Skeletal muscle tissue (tissue), 3 donors: ENCODE measurements at regions not wholly inside any gene's neighbourhood (a gene's known extent, or its start where the extent isn't known, plus 50 kb on each side); places are given as distances from the start of the nearest gene placed in this dataset.
"Not testable (repeated sequence)": the region's sequence is repeated elsewhere in the genome, so short reads cannot be mapped to it uniquely, and the experiment has no call there.

Experiments
- H3K27ac ChIP-seq: one replicate; pipeline ENCODE4 v1.7.0; 2013; ENCODE audit warnings: mild to moderate bottlenecking, low read depth, low read length, inconsistent platforms
- H3K27me3 ChIP-seq, 3 donors: one replicate each; pipeline ENCODE4 v1.7.0; 2013; ENCODE audit warnings: low read length in 3 of 3; ENCODE audit not compliant: control insufficient read depth in 3 of 3, insufficient read depth in 3 of 3
- H3K36me3 ChIP-seq, 3 donors: one replicate each; pipeline ENCODE4 v1.7.0; 2013; ENCODE audit warnings: low read length in 3 of 3; ENCODE audit not compliant: control insufficient read depth in 3 of 3, insufficient read depth in 3 of 3
- H3K4me1 ChIP-seq, 3 donors: one replicate each; pipeline ENCODE4 v1.7.0; 2013; ENCODE audit warnings: low read length in 3 of 3, mild to moderate bottlenecking in 3 of 3; ENCODE audit not compliant: control insufficient read depth in 3 of 3, insufficient read depth in 3 of 3
- H3K4me3 ChIP-seq, 3 donors: one replicate each; pipeline ENCODE4 v1.7.0; 2013; ENCODE audit warnings: low read length in 3 of 3
- H3K9ac ChIP-seq, 3 donors: one replicate each; pipeline ENCODE4 v1.7.0; 2013; ENCODE audit warnings: low read length in 3 of 3, mild to moderate bottlenecking in 3 of 3, moderate library complexity in 2 of 3, low read depth in 1 of 3
- H3K9me3 ChIP-seq, 3 donors: one replicate each; pipeline ENCODE4 v1.7.0; 2013; ENCODE audit warnings: low read length in 3 of 3; ENCODE audit not compliant: control insufficient read depth in 3 of 3
- donor health status: Osteomylitis.

DNA sequence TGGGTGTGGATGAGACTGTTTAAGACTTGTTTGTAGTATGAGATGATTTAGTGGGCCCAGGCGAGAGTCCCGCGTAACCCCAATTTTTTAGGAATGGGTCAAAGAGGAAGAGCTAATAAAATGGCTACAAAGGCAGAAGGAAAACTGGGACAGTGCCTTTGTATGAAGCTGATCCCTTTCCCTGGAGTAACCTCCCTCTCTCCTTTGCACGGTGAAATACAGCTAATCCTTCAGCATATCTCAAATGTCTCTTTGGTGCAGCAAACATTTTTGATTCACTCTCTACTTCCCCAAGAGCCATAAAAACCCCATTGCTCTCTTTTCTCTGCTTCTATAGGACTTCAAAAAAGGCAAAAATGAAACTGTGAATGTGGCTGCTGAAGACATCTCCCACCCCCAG is 473.8 kb downstream of the KLF5 start:
- H3K4me3 ChIP-seq, result no peak overlapping the region
- no peaks in the 10 kb centered on the region for H3K36me3 ChIP-seq
- H3K27me3 ChIP-seq, result no peaks in the 10 kb centered on the region
- H3K9ac ChIP-seq, result no peak overlapping the region
- peaks cover 0 to 1% (median 0%) of the 10 kb centered on the region in 3 donors for H3K9me3 ChIP-seq
- peaks cover 0 to 19% (median 12%) of the 10 kb centered on the region in 3 donors for H3K4me1 ChIP-seq
- peak overlapping the region; percentile 80 for H3K27ac ChIP-seq

DNA sequence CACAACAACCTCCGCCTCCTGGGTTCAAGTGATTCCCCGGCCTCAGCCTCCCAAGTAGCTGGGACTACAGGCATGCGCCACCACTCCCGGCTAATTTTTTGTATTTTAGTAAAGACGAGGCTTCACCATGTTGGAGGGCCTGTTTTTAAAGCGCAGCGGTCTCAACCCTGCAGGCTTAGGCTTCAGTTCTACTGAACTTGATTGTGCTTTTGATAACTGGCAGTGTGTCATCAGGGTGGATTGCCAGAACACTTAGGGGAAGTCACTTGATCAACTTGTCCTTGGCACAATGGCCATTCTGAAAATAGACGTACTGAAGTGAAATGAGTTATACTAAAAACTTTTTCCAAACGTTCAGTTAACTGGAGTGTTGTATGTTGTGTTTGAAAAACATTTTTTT is 472.2 kb downstream of the KLF5 start:
- peak overlapping the region; percentile 80 for H3K27ac ChIP-seq
- no peak overlapping the region for H3K4me3 ChIP-seq
- peaks cover 0 to 15% (median 12%) of the 10 kb centered on the region in 3 donors for H3K4me1 ChIP-seq
- H3K9me3 ChIP-seq, result peaks cover 0 to 1% (median 0%) of the 10 kb centered on the region in 3 donors
- no peaks in the 10 kb centered on the region for H3K27me3 ChIP-seq
- H3K9ac ChIP-seq, result no peak overlapping the region
- H3K36me3 ChIP-seq, result no peaks in the 10 kb centered on the region

DNA sequence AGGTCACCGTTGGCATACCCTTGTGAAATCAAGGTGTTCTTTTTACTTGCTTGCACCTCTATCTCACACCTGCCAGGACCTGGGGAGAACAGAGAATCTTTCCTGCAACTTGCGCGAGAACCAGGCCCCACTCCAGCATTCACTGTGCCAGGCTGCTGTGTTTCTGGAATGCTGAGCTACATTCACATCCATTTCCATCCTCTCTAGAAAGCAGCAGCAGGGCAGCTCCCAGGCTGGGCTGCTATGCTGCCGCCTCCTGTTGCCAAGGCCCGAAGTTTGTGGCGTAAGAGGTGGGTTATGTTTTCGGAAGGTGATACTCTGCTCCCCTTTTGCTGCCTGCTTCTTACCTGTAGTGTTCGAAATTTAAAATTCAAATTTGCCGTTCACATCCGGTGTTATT is 464.1 kb downstream of the KLF5 start:
- Histone ChIP-seq H3K36me3 (no peaks in the 10 kb centered on the region), H3K4me3 (no peak overlapping the region), H3K27ac (no peak overlapping the region), H3K9me3 (no peaks in the 10 kb centered on the region), H3K4me1 (peaks cover 0 to 4% (median 0%) of the 10 kb centered on the region in 3 donors), H3K27me3 (no peaks in the 10 kb centered on the region), H3K9ac (no peak overlapping the region)

DNA sequence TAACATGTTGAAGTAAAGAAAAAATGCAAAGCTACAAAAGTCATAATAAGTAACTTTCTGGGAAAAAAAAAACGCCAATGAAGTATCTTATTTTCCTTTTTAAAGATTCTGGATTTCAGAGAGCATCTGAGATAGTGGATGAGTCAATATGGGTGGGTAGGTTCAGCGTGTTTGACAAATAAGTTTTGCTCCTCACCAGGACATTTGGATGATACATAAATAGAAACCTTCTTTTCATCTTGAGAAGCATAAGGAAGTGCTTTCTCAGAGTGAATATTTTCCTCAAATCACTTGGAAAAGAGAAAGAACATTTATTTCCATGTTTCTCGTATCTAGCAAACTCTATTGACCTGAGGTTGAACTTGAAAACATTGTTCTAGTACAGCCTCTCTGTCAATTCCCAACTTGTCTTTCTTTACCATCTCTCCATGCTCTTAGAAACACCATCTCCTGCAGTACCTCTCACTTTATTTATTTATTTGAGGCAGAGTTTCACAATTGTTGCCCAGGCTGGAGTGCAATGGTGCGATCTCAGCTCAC is 463.2 kb downstream of the KLF5 start:
- Histone ChIP-seq H3K27ac (no peak overlapping the region), H3K4me3 (no peak overlapping the region), H3K4me1 (peaks cover 0 to 4% (median 0%) of the 10 kb centered on the region in 3 donors), H3K27me3 (no peaks in the 10 kb centered on the region), H3K9ac (no peak overlapping the region), H3K9me3 (no peaks in the 10 kb centered on the region), H3K36me3 (no peaks in the 10 kb centered on the region)

DNA sequence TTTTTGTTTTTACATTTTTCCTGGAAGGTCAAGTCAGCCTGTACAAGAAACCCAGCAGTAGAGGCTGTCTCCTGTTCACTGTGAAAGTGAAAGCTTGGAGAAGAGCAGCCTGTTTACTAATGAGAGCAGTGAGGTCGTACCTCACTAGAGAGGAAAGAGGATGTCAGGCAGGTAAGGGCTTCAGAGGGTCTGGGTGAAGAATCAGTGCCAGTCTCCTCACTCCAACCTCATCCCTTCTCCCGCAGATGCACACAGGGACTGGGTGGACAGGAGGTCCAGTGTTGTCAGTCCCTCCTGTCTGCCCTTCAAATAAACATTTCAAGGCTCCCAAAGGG is 462.5 kb downstream of the KLF5 start:
- H3K9ac ChIP-seq, result no peak overlapping the region
- H3K9me3 ChIP-seq, result no peaks in the 10 kb centered on the region
- H3K4me1 ChIP-seq, result peaks cover 0 to 4% (median 0%) of the 10 kb centered on the region in 3 donors
- H3K27me3 ChIP-seq, result no peaks in the 10 kb centered on the region
- H3K36me3 ChIP-seq, result no peaks in the 10 kb centered on the region
- no peak overlapping the region for H3K4me3 ChIP-seq
- H3K27ac ChIP-seq, result no peak overlapping the region

DNA sequence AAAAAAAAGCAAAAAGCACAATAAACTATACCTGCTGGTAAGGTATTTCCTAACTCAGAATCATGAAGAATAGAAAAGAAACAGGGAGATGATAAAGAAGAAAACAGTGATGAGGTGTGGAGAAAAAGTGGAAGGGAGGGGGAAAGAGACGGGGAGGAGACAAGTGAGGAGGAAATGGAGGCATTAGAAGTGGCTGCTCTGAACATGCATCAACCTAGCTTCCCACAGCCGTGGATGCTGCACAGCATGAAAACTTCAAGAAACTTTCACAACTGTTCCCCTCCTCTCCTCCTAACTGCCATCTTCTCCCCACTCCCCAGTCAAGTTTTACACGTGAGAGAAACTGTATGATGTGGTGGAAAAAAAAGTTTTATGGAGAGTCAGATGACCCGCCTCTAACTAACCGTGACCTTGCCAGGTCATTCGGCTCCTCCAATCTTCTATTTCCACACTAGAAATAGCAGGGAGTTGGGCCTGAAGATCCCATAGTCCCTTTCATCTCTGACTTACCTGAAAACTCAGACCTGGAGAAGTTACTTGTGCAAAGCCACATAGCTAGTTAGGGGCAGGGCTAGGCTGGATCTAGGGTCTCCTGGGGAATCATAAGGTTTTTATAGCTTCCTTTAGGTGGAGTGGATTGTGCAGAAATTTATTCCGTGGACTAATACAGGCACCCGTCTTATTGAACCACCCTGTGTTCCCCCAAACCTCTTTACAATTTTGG is 461.9 kb downstream of the KLF5 start:
- Histone ChIP-seq H3K9me3 (no peaks in the 10 kb centered on the region), H3K9ac (no peak overlapping the region), H3K27ac (no peak overlapping the region), H3K27me3 (no peaks in the 10 kb centered on the region), H3K36me3 (no peaks in the 10 kb centered on the region), H3K4me3 (no peak overlapping the region), H3K4me1 (peaks cover 0 to 4% (median 0%) of the 10 kb centered on the region in 3 donors)

DNA sequence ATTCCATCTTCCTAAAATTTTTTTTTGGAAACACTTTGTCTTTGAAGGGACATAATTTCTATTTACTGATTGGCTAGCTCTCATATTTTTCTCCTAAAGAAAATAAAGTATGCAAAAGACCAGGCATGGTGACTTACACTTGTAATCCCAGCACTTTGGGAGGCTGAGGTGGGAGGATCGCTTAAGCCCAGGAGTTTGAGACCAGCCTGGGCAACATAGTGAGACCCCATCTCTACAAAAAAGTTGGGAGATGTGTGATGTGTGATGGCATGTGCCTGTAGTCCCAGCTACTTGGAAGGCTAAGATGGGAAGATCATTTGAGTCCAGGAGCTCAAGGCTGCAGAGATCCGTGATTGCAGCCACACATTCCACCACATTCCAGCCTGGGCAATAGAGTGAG is 461.3 kb downstream of the KLF5 start:
- H3K27me3 ChIP-seq, H3K4me1 ChIP-seq, H3K9ac ChIP-seq, H3K9me3 ChIP-seq, H3K36me3 ChIP-seq, H3K27ac ChIP-seq, H3K4me3 ChIP-seq: not testable (repeated sequence)

DNA sequence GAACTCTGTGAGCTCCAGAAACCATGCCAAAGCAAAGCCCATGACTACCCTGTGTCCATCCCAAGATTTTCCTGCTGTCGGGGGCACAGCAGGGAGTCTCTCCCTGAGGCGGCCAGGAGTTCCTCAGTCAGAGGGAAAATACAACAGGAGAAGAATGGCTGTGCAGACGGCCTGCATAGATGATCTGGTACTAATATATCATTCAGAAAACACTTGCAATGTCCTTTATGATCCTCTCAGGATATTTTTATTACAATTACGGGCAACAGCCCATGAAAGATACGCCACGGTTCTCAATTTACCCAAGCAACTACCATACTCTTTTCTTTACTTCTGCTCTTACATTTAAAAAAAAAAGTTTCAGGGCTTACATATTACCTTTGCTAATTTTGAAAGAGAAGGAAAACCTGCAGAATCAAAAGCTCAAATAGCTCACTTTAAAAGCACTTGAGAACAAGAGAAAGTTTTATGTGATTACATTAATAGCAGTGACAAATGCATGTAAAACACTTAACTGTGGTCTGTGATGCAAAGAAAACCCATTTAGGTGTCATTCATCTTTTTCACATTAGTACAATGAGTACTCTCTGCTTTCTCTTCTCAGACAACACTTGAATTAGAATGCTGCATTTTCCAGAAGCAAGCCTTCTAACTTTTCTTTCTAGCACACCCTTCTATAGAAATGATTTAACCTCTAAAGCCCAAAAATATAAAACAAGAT is 460.8 kb downstream of the KLF5 start:
- Histone ChIP-seq H3K36me3 (no peaks in the 10 kb centered on the region), H3K4me3 (no peak overlapping the region), H3K27me3 (no peaks in the 10 kb centered on the region), H3K27ac (no peak overlapping the region), H3K9ac (no peak overlapping the region), H3K4me1 (peaks cover 0 to 4% (median 0%) of the 10 kb centered on the region in 3 donors), H3K9me3 (no peaks in the 10 kb centered on the region)

DNA sequence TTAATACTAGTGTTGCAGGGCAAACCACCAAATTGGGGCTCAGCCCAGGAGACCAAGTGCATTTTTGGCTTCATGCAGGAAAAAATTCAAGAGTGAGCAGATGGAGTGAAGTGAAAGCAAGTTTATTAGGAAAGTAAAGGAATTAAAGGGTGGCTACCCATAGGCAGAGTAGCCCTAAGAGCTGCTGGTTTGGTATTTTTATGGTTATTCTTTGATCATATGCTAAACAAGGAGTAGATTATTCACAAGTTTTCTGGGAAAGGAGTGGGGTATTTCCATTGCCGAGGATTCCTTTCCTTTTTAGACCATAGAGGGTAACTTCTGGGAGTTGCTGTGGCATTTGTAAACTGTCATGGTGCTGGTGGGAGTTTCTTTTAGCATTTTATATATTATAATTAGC is 459.0 kb downstream of the KLF5 start:
- Histone ChIP-seq H3K9me3 (no peaks in the 10 kb centered on the region), H3K27ac (no peak overlapping the region), H3K36me3 (no peaks in the 10 kb centered on the region), H3K9ac (no peak overlapping the region), H3K27me3 (no peaks in the 10 kb centered on the region), H3K4me1 (peaks cover 0 to 4% (median 0%) of the 10 kb centered on the region in 3 donors), H3K4me3 (no peak overlapping the region)

DNA sequence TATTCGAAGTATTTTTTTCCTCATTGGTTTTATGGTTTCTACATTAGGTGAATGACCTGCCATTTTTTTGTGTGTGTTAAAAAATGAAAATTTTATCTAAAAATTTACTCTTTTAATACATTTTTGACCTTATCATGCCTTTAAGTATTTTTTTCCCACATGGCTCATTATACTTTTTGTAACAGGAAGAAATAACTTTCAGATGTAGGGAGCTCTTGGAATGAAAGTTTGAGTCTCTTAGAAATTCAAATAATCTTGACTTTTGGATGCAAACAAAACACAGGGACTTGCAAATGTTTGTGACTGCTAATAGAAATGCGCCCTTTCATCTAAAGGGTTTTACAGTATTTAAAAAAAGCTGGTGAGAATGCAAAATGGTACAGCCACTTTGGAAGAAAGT is 457.9 kb downstream of the KLF5 start:
- Histone ChIP-seq H3K9ac (no peak overlapping the region), H3K4me3 (no peak overlapping the region), H3K27me3 (no peaks in the 10 kb centered on the region), H3K36me3 (no peaks in the 10 kb centered on the region), H3K4me1 (peaks cover 0 to 4% (median 0%) of the 10 kb centered on the region in 3 donors), H3K9me3 (no peaks in the 10 kb centered on the region), H3K27ac (no peak overlapping the region)
